ENCODE measurements at regions not wholly inside any gene's neighbourhood (a gene's known extent, or its start where the extent isn't known, plus 50 kb on each side); places are given as distances from the start of the nearest gene placed in this dataset.

DNA sequence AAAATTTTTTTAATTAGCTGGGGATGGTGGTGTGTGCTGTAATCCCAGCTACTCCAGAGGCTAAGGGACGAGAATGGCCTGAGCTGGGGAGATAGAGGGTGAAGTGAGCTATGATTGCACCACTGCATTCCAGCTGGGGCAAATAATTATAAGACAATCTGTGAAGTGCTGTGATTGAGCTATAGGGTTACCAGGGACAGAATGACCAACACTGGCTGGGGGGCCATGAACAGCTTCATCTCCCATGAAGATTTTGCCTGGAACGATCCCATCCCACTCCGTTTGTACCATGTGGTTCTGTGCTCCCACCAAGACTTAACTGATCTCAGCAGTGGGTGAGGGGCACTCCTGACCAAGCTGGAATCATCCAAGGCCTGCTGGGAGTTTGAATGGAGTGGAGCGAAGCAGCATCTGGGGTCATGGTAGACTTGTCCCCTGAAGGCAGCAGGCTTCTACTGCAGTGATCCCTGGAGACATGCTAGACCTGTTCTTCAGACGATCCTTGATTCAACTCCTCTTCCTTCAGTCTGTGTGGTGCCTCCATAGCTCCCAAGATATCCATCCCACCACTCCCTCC lies 53.6 kb upstream of the CTPS1 start:
- H3K9me3 ChIP-seq = no peaks in the 10 kb centered on the region
- no peak overlapping the region for H3K27ac ChIP-seq
- TF ChIP-seq, protein P1, sequence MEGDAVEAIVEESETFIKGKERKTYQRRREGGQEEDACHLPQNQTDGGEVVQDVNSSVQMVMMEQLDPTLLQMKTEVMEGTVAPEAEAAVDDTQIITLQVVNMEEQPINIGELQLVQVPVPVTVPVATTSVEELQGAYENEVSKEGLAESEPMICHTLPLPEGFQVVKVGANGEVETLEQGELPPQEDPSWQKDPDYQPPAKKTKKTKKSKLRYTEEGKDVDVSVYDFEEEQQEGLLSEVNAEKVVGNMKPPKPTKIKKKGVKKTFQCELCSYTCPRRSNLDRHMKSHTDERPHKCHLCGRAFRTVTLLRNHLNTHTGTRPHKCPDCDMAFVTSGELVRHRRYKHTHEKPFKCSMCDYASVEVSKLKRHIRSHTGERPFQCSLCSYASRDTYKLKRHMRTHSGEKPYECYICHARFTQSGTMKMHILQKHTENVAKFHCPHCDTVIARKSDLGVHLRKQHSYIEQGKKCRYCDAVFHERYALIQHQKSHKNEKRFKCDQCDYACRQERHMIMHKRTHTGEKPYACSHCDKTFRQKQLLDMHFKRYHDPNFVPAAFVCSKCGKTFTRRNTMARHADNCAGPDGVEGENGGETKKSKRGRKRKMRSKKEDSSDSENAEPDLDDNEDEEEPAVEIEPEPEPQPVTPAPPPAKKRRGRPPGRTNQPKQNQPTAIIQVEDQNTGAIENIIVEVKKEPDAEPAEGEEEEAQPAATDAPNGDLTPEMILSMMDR (IDR thresholded peaks at IDR 0.05) = no peak
- H3K36me3 ChIP-seq (ENCODE audit: insufficient read depth in 1 of 2, low read depth in 1 of 2) = no peaks in the 10 kb centered on the region
- 82 to 89% (median 84%) methylated on average over 5 of the region's 5 CpGs for WGBS, 3 donors
- DNase-seq (no peak), ATAC-seq (no peak)
- H3K4me1 ChIP-seq = no peaks in the 10 kb centered on the region
- H3K27me3 ChIP-seq (ENCODE audit: insufficient read depth in 3 of 3, low read length in 2 of 3) = no peaks in the 10 kb centered on the region
- no peak overlapping the region for H3K4me3 ChIP-seq
- intact Hi-C loops (cut with DNase I) = no loop called here

DNA sequence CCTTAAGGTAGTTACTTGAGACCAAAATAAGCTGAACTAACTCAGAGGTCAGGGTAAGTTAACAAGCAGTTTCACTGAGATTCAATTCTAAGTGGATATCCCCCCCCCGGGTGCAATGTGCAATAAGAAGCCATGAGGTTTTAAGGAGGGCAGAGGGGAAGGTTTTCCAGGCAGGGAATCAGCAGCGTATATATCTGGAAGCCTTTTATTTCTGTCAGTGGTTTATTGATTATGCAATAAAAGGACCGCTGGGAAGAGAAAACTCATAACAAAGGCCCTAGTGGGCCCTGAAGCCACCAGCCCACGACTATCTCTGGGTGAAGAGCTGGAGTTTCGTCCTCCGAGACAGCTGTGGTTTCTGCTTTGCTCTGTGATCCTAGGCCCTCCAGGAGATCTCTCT lies 53.1 kb upstream of the CTPS1 start:
- H3K27ac ChIP-seq = no peak overlapping the region
- no peaks in the 10 kb centered on the region for H3K9me3 ChIP-seq
- intact Hi-C loops (cut with DNase I) = no loop called here
- no peaks in the 10 kb centered on the region for H3K4me1 ChIP-seq
- no peak overlapping the region for H3K4me3 ChIP-seq
- H3K27me3 ChIP-seq (ENCODE audit: insufficient read depth in 3 of 3, low read length in 2 of 3) = no peaks in the 10 kb centered on the region
- WGBS, 3 donors = 59 to 67% (median 61%) methylated on average over 6 of the region's 6 CpGs
- TF ChIP-seq, protein P1 (IDR thresholded peaks at IDR 0.05) = no peak
- DNase-seq (no peak), ATAC-seq (no peak)
- no peaks in the 10 kb centered on the region for H3K36me3 ChIP-seq (ENCODE audit: insufficient read depth in 1 of 2, low read depth in 1 of 2)

DNA sequence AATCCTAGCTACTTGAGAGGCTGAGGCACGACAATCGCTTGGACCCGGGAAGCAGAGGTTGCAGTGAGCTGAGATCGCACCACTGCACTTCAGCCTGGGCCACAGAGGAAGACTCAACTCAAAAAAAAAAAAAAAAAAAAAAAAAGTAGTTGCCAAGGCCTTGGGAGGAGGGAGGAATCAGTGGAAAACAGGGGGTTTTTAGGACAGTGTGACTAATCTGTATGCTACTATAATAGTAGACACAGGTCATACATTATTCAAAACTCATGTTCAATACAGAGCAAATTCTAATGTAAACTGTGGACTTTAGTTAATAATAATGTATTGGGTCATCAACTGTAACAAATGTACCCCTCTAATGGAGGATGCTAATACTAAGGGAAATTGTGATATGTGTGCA lies 51.7 kb upstream of the CTPS1 start:
- Histone ChIP-seq H3K4me1 (no peaks in the 10 kb centered on the region), H3K27ac (no peak overlapping the region), H3K27me3 (ENCODE audit: insufficient read depth in 3 of 3, low read length in 2 of 3) (no peaks in the 10 kb centered on the region), H3K9me3 (no peaks in the 10 kb centered on the region), H3K4me3 (no peak overlapping the region), H3K36me3 (ENCODE audit: insufficient read depth in 1 of 2, low read depth in 1 of 2) (no peaks in the 10 kb centered on the region)
- no peak for DNase-seq
- TF ChIP-seq, protein P1 (IDR thresholded peaks at IDR 0.05) = no peak
- intact Hi-C loops (cut with DNase I) = no loop called here
- WGBS, 3 donors = 51 to 72% (median 64%) methylated on average over 4 of the region's 4 CpGs
- no peak for ATAC-seq

DNA sequence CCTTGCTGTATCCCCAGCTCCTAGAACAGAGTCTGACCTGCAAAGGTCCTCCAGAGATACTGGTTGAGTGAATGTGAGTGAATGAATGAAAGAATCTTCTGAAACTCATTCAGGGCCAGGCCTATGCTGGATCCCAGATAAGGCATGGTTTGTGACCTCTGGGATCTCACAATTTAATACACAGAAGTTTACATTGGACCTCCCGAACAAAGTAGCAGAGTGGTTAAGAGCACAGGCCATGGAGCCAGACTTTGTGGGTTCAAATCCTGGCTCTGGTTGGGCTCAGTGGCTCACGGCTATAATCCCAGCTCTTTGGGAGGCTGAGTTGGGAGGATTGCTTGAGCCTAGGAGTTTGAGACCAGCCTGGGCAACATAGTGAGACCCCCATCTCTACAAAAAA lies 50.8 kb upstream of the CTPS1 start:
- Histone ChIP-seq H3K27ac (no peak overlapping the region), H3K36me3 (ENCODE audit: insufficient read depth in 1 of 2, low read depth in 1 of 2) (no peaks in the 10 kb centered on the region), H3K9me3 (no peaks in the 10 kb centered on the region), H3K27me3 (ENCODE audit: insufficient read depth in 3 of 3, low read length in 2 of 3) (no peaks in the 10 kb centered on the region), H3K4me1 (no peaks in the 10 kb centered on the region), H3K4me3 (no peak overlapping the region)
- TF ChIP-seq, protein P1 (IDR thresholded peaks at IDR 0.05) = no peak
- 91 to 100% (median 92%) methylated on average over 2 of the region's 2 CpGs for WGBS, 3 donors
- ATAC-seq = no peak
- intact Hi-C loops (cut with DNase I) = no loop called here
- no peak for DNase-seq

DNA sequence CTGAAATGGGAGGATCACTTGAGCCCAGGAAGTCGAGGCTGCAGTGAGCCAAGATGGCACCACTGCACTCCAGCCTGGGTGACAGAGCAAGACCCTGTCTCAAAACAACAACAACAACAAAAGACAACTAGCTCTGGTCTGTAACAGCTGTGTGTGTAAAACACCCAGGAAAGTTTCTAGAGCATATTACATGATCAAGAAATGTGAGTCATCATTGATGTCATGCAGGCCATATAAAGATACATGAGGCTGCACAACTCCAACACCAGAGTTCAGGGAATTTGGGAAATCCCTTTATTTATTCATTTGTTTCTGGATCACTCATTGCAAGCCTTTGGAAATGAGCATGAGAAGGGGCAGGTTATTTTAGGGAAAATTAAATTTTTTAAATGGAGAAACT lies 50.3 kb upstream of the CTPS1 start:
- DNase-seq = no peak
- TF ChIP-seq, protein P1 (IDR thresholded peaks at IDR 0.05) = no peak
- no peak for ATAC-seq
- Histone ChIP-seq H3K4me1 (no peaks in the 10 kb centered on the region), H3K4me3 (no peak overlapping the region), H3K27ac (no peak overlapping the region), H3K36me3 (ENCODE audit: insufficient read depth in 1 of 2, low read depth in 1 of 2) (no peaks in the 10 kb centered on the region), H3K27me3 (ENCODE audit: insufficient read depth in 3 of 3, low read length in 2 of 3) (no peaks in the 10 kb centered on the region), H3K9me3 (no peaks in the 10 kb centered on the region)
- intact Hi-C loops (cut with DNase I) = no loop called here
- WGBS, 3 donors = 83 to 88% (median 85%) methylated on average over 1 of the region's 1 CpG
